Germinal center (tissue), 1 donor: ENCODE measurements at regions not wholly inside any gene's neighbourhood (a gene's known extent, or its start where the extent isn't known, plus 50 kb on each side); places are given as distances from the start of the nearest gene placed in this dataset.

Source experiments
- DNase-seq: peaks from one replicate; pipeline ENCODE4 v3.0.0; 2012; ENCODE audit warnings: mixed read lengths, low spot score

DNA sequence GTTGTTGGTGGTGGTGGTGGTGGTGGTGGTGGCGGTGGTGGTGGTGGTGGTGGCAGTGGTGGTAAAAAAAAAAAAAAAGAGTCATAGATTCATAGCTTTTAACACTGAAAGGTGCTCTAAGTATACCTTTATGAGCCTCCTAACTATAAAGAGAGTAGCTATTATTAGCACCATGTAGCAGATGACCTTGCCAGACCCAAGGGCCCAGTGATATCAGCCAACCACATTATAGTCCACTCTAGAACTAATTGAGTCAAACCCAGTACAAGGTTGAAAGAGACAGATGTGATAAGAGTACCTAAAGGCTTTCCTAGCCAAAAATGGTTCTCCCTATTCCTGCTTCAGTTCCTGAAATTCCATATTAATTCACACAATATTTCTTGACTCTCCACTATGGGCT is 245.3 kb downstream of the HACE1 start:
- no peak for DNase-seq

DNA sequence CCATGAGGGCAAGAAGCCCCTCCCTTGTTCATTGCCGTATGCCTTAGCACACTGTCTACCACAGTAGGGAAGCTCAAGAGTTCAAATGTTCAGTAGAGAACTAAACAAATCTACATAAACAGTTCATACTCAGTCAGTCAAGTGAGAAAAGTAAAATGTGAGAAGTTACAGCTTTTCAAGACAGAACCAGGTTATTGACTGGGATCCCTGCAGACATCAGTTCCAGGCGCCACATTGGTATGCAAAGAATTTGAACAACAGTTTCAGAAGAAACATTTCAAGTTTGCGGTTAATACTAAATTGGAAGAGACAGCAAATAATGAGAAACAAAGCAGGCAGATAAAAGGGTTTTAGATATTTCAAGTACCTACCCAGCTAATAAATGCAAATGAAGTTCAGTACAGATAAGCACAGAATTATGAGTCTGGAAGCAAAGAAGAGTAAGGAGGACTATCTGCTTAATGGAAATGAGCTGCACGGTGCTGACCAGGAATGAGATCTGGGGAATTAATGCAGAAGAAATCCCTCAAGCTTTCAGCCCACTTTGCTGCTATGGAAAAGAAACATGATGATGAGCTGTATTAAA is 246.2 kb downstream of the HACE1 start:
- no peak for DNase-seq

- DNase-seq: no peak
Measured at GRCh38 chr6:104612541-104612940, 247.2 kb downstream of the HACE1 start.

- DNase-seq: no peak
Measured at GRCh38 chr6:104608101-104608500, 251.6 kb downstream of the HACE1 start.

DNA sequence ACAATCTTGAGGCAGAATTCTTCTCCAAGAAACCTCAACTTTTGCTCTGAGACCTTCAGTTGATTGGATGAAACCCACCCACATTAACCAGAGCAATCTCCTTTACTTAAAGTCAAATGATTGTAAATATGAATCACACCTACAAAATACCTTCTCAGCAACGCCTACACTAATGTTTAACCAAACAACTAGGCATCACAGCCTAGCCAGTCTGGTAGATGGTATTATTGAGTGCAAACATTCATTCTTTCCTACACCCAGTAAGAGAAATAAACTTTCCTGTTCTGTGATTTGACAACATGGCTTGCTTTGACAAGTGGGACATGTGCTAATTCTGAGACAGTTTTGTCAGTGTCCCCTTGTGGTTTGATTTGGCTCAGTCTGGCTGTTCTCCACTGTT is 252.2 kb downstream of the HACE1 start:
- no peak for DNase-seq

- DNase-seq: no peak
Measured at GRCh38 chr6:104606361-104606760, 253.4 kb downstream of the HACE1 start.

DNA sequence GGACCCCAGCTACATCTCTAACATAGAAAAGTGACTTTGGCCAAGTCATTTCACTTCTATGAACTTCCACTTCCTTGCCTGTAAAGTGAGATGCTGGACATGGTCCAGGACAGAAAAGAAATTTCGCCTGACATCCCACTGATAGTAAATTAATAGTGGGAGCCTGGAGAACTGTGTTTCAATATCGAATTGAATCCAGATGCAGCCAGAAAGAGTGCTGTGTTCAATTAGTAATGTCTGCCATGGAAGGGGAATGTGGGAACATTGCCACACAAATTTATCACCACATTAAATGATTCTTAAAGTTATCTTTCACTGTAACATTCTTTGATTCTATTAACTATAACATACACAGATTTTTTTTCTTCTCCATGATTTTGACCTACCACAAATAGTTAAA is 255.0 kb downstream of the HACE1 start:
- no peak for DNase-seq

- DNase-seq: no peak
Measured at GRCh38 chr6:104603108-104603745, 256.5 kb downstream of the HACE1 start.

DNA sequence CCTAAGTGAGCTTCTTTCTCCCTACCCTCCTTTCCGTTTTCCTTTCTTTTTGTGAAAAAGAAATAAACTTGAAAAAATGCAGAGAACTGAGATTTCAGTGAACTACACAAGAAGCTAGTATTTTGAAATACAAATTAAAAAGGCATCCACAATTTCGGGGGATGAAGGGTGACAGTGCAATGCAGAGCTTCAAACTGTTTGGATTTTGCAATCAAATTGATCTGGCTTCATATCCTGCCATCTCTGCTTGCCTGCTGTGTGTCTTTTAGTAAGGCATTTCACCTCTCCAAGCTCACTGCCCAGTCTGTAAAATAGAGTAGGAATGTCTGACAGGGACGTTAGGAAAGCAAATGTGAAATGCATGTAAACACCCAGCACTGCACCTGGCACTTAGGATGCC is 258.0 kb downstream of the HACE1 start:
- DNase-seq: no peak

- DNase-seq: no peak
Measured at GRCh38 chr6:104601131-104601651, 258.5 kb downstream of the HACE1 start.

- DNase-seq: no peak
Measured at GRCh38 chr6:104600639-104600931, 259.1 kb downstream of the HACE1 start.

GRCh38 chr6:104599821-104600638 is 259.7 kb downstream of the HACE1 start:
- no peak for DNase-seq

- no peak for DNase-seq
Measured at GRCh38 chr6:104597541-104598050, 262.1 kb downstream of the HACE1 start.

- DNase-seq: no peak
Measured at GRCh38 chr6:104596091-104596490, 263.6 kb downstream of the HACE1 start.

GRCh38 chr6:104595311-104595820 is 264.4 kb downstream of the HACE1 start:
- no peak for DNase-seq

DNA sequence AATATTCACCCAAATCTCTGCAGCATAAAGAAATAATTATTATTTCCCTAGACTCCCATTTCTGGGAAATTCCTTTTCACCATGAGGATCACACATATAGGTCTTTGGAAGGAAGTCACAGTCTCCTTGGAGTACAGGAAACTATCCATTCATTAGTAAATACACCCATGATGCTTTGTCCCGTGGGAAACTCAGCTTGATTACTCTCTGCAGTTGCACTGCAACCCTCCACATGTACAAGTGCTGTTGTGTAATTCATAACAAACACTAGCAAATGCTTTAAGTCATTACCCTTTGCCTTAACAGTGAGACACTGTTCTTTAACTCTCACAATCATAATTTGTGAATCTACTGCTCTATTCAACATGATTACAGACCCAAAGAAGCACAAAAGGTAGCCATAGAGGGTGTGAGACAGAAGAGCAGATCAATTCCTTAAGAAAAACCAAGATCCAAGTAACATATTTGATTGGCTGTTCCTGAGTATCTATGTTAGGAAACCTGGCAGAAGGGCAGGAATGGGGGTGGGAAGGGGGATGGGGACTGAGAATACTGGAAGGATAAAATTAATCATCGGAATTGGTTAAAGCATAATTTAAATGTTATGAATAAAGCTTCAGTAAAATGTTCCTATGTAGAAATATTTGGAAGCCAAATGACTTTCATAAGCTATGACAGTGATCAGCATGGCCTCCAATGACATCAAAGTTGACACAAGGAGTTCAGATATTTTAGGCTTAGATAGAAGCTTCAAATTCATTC is 268.0 kb downstream of the HACE1 start:
- no peak for DNase-seq

DNA sequence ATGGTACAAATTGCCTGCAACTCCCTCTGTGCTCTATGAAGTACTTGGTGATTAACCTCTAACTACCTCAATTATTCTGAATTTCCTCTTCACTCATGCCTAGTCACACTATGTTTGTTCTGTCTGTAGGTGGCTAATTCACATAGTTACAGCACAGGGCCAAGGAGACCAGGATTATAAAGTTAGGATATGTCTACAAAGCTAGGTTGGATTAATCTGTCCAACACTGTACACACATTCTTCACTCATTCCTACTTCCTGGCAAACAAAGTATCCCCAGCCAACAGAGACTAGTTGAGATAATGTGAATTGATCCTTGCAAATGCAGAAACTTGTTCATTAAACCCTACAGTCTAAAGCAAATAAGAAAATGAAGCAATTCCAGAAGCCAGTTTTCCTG is 269.8 kb downstream of the HACE1 start:
- no peak for DNase-seq

- no peak for DNase-seq
Measured at GRCh38 chr6:104585646-104586045, 274.1 kb downstream of the HACE1 start.

- no peak for DNase-seq
Measured at GRCh38 chr6:104580452-104580851, 279.3 kb downstream of the HACE1 start.

- no peak for DNase-seq
Measured at GRCh38 chr6:104579310-104579863, 280.3 kb downstream of the HACE1 start.

- DNase-seq: no peak
Measured at GRCh38 chr6:104575536-104575935, 284.2 kb downstream of the HACE1 start.
